EL (cell line): ENCODE measurements at regions not wholly inside any gene's neighbourhood (a gene's known extent, or its start where the extent isn't known, plus 50 kb on each side); places are given as distances from the start of the nearest gene placed in this dataset.

Experiments
- DNase-seq: peaks from one replicate; pipeline ENCODE4 v3.0.0-alpha.2; 2016

DNA sequence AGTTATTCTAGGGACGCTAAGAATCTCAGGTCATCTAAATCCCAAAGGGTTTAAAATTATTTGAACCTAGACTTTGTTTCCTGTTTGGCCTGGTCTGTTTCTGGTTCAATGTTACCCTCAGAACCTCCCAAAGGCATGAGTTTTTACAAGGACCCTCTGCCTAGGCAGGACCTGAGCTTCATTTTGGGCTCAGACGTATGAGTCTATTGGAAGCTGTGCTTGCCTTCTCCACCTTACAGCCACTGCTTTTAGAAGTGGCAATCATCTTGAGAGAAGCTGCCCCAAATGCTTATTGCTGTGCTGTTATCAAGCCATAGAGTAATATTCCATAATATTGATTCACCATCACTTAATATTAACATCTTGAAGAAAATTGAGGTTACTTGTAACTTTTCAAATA lies 510.4 kb downstream of the TLE4 start:
- no peak for DNase-seq

DNA sequence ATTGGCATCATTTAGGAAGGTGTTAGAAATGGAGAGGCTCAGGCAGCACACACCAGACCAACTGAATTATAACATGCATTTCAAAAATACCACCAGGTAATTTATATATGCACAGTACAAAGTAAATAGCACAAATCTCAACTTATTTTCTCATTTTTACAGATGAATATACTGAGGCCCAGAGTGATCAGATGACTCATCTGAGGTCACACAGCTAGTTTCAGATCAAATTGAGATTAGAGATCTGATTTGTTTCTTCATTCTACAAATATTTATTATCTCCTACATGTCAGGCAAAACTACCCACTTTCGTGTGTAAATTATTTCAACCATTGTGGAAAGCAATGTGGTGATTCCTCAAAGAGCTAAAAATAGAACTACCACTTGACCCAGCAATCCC lies 507.1 kb downstream of the TLE4 start:
- DNase-seq: peak; percentile 34

DNA sequence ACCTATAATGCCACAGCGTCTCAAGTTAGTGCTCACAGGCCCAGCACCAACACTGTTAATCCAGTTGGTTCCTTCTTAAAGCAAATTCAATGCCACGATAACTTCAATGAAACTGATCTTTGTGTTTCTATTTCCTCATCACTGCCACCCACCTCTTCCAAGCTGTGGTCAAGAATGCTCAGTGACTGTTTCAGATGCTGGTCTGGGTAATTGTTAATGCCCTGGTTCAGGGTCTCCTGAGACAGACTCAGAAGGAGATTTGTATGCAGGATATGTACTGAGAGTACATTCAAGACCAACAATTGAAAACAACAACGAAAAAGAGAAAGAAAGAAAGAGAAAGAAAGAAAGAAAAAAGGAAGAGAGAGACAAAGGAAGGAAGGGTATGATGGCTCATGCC lies 505.3 kb downstream of the TLE4 start:
- DNase-seq: no peak

DNA sequence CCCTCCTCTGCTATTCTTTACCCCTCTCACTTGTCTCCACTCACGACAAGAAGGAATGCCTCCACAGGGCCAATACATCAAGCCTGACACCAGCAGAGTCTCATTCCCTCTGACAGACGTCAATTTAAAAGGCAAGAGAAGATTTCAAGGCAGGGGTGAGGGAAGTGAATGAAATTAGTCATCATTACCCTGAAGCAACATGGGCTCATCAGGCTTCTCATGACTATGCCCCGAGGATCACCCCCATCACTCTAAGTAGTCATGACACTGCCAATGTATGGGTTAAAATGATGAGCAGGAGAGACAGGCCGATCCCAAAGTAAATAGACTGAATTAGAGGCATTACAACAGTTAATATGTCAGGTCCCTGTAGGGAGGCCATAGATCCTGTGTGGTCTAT lies 504.4 kb downstream of the TLE4 start:
- DNase-seq: peak; percentile 46

DNA sequence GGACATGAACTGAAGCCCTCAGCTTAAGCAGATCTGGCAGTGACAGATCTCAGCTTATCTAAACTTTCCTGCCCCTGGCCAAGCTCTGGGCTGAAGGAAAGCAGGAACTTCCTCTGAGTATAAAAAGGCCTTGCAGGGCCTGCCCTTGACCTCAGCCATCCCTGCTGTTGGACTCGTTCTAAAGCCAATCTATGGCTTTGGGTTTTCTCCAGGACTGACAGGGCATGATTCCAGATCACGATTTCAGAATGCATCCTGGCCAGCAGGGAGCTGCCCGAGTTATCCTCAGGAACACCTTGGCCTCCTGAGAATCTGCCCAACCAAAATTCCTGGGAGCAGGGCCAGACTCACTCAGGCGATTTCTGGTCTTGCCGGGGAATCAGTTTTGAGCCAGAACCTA lies 502.7 kb downstream of the TLE4 start:
- DNase-seq: peak; percentile 5

DNA sequence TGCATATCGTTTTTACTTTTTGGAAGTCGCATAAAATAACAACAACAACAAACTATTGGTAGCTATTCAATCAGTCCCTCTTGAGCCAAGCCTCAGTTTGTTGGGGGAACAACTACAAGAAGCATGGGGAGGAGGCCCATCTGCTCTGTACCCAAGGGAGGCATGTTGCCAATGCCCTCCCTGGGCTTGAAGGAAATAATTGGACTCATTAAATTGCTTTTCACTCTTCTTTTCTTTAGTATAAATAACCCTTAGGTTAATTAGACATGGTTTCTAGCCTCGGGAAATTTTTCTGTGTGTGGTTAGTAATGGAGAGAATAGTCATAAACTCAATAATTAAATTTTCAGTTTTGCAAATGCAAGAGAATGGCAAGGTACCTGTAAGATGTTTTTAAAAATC lies 500.7 kb downstream of the TLE4 start:
- no peak for DNase-seq

DNA sequence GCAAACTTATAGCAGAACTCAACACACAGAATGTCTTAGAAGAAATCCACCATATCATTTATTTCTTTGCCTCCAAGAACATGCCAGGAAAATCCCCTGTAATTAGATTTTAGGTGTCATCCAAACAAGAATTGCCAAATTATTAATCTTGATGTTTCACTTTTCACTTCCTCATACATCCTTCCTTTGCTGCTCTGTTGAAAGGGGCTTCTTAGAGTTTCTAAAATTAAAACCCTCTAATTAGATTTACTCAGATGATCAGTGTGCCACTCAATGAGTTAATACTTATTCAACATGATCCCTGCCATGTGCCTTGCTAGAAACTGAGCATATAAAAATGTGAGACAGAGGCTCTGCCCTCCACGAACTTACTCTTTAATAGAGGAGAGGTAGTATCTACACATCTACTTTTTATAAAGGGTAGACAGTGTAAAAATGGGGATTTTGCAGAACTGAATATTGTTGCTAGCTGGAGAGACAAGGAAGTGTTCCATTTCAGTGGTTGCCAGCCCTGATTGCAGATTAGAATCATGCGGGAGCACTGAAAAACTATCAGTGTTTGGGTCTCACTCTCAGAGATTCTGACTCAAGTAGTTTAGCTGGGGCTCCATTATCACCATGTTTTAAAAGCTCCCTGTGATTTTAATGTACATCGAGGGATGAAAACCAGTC lies 498.4 kb downstream of the TLE4 start:
- no peak for DNase-seq

DNA sequence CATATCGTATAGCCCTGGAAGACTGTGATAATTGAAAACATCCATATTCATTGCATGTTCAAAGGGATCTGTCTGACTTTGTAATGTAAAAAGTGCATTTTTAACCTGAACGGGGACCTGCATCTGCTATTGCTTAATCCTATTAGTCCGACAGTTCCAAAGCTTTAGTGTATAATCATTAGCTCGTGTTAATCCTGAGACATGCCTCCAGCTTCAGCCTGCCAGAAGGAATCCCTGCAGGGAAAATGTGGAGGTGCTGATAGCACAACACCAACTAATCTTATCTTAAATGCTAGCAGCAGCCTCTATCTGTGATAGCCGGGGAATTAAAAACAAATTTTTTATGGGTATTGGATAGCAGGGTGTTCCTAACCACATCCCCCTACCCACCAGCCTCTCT lies 495.2 kb downstream of the TLE4 start:
- DNase-seq: no peak

DNA sequence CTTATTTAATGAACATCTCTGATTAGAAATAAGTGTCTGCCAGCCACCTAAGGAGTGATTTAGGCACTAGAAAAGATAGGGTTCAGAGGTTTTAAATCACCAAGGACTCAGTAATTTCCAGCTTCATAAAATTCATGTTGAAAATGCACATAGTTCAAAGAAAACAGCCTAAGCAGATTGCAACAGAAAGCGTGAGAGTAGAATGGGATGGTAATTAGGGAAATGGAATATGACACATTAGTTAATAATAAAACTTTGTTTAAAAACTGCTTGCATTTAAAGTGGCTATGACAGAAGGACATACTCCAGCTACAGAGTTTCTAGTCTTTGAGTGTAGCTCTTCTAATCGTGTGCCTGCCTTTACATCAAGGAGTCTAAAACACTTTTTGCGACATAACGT lies 490.8 kb downstream of the TLE4 start:
- DNase-seq: no peak

DNA sequence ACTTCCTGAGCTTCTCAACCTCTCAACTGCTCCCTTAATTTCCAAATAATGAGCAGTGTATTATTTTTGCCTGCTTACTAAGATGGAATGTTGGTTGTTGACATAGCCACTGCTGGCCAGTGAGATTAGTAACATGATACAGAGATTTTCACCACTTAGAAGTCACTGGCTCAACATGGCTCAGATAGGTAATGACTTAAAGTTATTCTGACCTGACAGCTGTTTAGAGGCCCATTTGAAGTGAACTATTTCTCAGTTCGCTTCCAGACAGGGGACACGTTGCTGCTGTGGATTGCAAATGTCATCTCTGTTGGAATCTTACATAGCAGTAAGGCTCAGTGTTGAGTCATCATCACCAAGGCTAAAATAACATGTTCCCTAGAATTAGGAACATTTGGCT lies 490.2 kb downstream of the TLE4 start:
- DNase-seq: peak; percentile 93

DNA sequence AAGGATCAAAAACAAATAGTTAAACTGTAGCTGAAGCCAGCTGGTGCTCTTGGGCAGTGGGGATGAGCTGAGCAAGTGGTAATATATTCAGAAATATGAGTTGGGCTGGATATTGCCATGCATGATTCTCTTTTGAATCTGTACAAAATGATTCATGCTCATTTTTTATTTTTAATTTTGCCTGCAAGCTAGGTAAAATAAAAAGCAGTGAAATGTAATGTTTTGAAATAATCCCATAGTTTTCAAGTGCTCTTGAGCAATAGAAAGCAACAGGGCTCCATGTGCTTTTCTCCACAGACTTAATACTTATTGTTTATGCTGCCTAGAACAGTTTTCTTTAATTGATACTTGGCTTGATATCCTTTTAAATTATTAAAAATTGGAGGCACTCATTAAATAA lies 489.3 kb downstream of the TLE4 start:
- no peak for DNase-seq

DNA sequence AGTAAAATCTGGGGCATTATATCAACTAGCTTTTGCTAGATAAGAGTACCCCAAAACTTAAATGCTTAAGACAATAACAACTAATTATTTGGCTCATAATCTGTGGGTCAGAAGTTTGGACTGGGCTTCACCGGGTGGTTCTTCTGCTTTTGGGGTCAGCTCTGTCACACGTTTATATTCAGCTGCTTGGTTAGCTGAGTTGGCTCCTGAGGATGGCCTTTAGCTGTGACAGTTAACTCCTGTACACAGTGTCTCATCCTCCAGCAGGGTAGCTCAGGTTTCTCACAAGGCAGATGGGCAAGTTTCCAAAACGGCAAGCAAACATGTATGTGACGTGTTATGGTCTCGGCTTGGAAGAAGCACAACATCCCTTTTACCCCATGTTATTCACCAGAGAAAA lies 488.2 kb downstream of the TLE4 start:
- no peak for DNase-seq

DNA sequence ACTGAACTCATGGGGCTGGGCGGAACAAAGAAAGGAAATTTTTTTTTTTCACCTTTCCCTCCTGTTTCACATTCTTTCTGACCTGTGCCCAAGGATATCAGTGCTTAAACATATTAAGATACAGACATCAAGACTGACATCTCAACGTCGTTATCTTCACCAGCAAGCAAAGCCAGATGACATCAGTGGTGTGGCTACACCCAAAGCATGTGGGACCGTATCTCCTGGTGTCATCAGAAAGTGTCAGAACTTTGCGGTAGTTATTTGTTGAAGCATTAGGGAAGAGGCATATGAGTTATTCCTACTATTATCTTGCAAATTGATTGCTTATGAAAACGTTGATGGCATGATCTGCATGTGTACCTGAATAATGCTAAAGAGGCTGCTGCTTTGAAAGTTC lies 487.4 kb downstream of the TLE4 start:
- DNase-seq: no peak

DNA sequence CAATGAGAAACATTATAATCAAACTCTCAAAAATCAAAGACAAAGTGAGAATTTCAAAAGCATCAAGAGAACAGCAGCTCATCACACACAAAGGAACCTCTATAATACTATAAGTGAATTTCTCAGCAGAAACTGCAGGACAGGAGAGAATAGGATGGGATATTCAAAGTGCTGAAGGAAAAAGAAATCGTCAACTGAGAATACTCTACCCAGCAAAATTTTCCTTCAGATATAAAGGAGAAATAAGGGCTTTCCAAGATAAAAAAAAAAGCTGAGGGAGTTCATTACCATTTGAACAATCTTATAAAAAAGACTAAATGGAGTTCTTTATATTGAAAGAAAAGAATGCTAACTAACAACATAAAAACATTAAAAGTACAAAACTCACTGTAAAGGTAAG lies 481.1 kb downstream of the TLE4 start:
- no peak for DNase-seq

DNA sequence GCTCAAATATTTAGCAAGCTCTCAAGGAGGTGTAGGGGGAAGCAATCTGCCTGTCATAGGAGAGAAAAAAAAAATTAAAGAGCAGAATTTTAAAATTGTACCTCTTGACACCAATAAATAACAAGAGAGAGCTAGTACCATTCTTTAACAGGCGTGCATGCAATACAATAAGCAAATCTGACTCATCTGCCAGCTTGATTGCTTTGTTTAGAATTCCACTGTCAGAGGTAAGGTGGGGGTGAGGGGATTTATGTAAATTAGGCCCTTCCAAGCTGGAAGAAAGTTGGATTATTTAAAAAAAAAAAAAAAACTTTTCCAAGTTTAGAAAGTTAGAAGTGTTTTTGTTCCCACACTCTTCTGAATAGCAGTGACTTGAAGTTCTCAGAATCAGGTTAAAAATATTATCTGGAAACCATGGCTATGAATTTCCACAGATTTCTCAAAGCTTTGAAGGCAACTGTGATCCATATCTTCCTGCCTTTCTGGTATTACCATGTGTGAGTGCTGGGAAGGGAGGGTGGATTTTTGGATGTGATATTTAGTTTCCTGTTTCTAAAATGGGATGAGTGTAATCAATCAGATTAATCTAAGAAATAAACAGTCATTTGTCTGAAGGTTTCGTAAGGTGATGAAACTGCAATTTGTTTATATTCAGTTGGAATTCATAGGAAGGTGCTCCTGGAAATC lies 477.5 kb downstream of the TLE4 start:
- no peak for DNase-seq

DNA sequence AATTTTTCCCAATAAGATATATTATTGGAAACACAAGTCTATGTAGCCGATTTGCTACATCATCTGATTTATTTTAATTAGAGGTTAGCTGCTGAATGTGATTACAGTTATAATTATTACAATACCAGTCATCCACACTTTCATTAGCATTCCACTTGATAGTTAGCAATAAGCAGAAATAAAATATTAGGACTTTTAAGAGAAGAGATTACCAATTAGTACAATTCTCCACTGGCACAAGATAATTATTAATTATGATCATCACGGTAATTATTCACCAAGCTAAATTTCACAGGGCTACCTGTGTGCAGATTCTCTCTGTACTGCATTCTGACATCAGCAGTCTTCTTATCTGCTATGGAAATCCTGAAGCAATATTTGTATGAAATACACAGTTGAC lies 474.7 kb downstream of the TLE4 start:
- DNase-seq: no peak

DNA sequence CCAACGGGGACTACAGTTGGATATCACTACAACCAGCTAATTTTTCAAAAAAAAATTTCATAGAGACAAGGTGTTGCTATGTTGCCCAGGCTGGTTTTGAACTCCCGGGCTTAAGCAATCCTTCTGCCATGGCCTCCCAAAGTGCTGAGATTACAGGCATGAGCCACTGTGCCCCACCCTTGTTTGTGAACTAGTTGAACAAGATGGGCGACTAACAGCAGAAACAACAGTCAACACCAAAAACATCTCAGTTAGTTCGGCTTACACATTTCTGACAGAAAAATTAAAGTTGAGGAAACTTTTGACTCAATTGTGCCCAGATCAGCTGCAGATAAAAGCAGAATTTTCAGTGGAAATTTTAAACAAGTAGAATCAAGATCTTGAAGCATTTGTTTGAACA lies 470.1 kb downstream of the TLE4 start:
- no peak for DNase-seq

DNA sequence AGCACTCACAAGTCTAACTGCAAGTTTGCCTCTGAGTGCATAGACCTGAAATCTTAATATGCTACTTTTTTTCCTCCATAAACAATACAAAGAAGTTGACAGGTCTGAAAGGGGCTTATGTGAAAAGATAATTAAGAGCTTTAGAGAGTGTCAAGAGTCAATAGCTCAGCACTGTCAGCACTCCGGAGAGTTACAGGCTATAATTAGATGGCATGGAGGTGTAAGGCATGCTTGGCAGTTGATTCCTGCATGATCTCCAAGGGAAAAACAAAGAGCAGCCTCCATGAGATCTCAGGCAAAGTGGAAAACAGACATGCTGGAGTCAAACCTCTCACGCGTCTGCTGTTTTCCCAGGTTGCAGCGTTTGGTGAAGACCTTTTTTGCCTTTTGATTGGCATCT lies 468.7 kb downstream of the TLE4 start:
- DNase-seq: no peak

DNA sequence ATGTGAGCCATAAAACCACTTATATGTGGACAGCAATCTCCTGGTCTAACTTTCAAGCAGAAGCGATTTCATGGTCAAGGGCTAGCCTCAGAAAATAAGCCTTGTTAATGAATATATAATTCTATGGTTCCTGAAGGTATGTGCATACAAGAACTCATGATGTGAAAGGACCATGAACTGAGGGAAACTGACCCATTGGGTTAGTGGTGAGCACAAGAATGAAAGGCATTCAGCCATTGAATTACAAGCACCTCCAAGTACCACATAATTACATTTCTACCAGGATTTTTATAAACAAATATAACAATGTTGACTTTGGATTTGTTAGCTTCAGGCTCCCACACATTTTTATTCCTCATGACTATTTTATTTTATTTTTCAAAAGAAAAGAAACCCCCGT lies 459.0 kb downstream of the TLE4 start:
- no peak for DNase-seq

DNA sequence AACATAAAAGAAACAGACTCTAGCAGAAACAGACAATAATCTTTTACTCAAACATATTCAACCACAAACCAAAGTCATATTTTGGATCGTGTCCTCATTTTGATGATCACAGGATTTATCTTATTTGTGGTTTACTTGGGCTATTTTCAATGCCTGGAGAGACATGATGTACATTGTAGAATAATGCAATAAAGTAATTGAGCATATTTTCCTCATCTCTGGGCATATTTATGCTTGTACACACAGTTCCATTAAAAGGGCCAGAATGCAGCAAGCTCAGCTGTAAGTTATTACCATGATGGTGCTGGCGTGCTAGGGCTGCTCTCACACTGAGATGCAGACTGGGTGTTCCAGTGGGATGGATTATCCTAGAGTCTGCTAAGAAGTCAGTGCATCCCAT lies 456.7 kb downstream of the TLE4 start:
- DNase-seq: peak; percentile 30

DNA sequence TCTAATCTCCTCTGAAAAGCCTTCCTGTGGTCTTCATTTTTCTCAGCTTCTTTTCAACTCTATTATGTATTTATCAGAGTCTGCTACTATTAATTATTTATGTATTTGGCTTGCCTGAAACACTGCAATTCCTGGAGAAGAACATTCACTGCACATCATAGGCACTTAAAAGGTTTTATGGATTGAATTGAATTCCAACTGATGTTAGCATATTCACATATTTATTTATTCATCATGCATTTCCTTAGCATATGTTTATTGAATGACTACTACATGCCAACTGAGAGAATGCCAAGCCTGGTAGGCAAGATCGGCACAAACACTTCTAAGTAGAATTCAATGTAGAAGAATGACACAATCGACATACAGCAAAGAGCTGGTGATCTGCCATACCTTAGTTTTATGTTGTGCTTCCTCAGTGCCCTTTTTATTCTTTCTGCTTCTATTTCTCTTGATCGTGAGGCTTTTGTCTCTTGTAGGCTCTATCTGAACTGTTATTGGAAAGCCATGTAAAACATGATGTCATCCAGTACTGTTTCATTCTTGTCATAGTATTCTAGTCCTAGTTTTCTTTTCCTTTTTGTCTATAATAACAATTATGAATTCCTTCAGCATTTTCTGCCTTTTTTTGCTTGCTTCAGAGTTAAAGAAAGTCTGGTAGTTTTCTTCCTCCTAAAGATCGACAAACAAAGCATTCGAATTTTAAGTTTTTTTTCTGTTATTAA lies 454.2 kb downstream of the TLE4 start:
- DNase-seq: no peak

DNA sequence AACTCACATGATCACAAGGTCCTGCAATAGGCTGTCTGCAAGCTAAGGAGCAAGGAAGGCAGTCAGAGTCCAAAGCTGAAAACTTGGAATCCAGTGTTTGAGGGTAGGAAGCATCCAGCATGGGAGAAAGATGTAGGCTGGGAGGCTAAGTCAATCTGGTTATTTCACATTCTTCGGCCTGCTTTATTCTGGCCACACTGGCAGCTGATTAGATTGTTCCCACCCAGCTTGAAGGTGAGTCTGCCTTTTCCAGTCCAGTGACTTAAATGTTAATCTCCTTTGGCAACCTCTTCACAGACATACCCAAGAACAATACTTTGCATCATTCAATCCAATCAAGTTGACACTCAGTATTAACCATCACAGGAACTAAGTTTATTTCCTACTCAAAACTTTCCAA lies 453.4 kb downstream of the TLE4 start:
- DNase-seq: no peak

DNA sequence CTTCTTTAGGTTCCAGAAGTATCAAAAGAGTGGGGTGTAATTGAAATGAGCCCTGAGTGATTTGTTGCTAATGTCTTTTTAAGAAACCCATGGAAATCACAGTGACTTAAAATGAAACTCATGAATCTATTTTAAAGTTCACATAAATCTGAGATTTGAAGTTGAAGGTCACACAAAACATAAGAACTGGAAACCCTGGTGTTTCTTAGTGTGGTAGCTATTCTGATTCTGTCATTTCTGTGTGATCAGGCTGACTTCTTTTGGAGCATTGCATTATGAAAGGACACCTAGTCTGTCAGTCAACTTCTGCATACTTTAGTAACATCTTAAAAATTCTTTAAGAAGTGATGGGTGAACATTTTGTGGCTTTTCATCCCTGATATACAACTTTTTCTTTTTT lies 448.8 kb downstream of the TLE4 start:
- no peak for DNase-seq

DNA sequence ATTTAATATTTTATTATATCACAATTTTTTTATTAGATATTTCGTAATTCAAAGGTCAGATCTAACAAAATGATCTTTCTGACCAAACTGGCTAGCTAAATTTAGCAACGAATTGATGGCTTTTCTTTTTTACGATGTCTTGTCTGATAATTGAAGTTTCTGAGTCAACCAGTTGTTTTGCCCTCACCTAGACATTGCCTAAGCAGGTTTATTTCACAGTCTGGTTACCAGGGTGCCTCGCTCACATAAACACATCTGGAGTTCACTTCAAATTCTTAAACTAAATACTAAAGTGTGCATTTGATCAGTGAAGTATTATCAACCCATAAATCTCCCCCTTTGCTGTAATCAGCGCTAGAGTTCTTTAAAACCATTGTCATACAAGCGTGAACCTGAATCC lies 448.3 kb downstream of the TLE4 start:
- no peak for DNase-seq

DNA sequence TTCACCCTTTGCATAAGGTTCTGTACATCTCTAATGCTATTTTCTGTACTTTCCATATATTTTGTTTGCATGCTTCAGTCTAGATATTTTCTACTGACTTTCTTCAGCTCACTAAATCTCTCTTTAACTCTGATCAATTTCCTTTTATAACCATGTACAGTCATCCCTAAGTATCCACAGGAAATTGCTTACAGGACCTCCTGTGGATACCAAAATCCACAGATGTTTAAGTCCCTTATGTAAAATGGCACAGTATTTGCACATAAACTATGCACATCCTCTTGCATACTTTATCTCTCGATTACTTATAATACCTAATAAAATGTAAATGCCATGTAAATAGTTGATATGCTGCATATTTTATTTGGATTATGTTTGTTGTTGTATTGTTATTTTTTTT lies 442.1 kb downstream of the TLE4 start:
- DNase-seq: no peak
